KMS-11 (cell line): ENCODE measurements at regions not wholly inside any gene's neighbourhood (a gene's known extent, or its start where the extent isn't known, plus 50 kb on each side); places are given as distances from the start of the nearest gene placed in this dataset.
"Not testable (repeated sequence)": the region's sequence is repeated elsewhere in the genome, so short reads cannot be mapped to it uniquely, and the experiment has no call there.

ENCODE experiments used
- H2AFZ ChIP-seq: fragments of 200-600 bp; sonication (generic); 2 replicates; pipeline ENCODE4 v1.6.1; 2016; ENCODE audit warnings: antibody characterized with exemption, mixed run types, low read depth
- H3K27ac ChIP-seq: fragments of 200-600 bp; sonication (generic); 2 replicates; pipeline ENCODE4 v1.6.1; 2016; ENCODE audit warnings: mild to moderate bottlenecking, mixed run types
- H3K27me3 ChIP-seq: fragments of 200-600 bp; sonication (generic); 2 replicates; pipeline ENCODE4 v1.6.1; 2017; ENCODE audit warnings: mild to moderate bottlenecking, low read depth, mixed run types, moderate library complexity; ENCODE audit not compliant: insufficient read depth
- H3K36me3 ChIP-seq: fragments of 200-600 bp; sonication (generic); 2 replicates; pipeline ENCODE4 v1.6.1; 2017; ENCODE audit warnings: mild to moderate bottlenecking, mixed run types; ENCODE audit not compliant: insufficient read depth
- H3K4me1 ChIP-seq: fragments of 200-600 bp; sonication (generic); 2 replicates; pipeline ENCODE4 v1.6.1; 2016; ENCODE audit warnings: mild to moderate bottlenecking, low read depth, mixed run types; ENCODE audit not compliant: poor library complexity, severe bottlenecking
- H3K4me2 ChIP-seq: fragments of 200-600 bp; sonication (generic); 2 replicates; pipeline ENCODE4 v1.7.0; 2016; ENCODE audit warnings: mild to moderate bottlenecking, mixed run types
- H3K4me3 ChIP-seq: fragments of 200-600 bp; sonication (generic); IDR thresholded peaks from 2 replicates; pipeline ENCODE4 v1.6.1; 2017; ENCODE audit warnings: low read depth, low read length, mixed read lengths; ENCODE audit not compliant: insufficient read depth
- H3K79me2 ChIP-seq: fragments of 200-600 bp; sonication (generic); 2 replicates; pipeline ENCODE4 v1.6.1; 2016; ENCODE audit warnings: low read depth, mixed run types; ENCODE audit not compliant: insufficient read depth
- H3K9ac ChIP-seq: fragments of 200-600 bp; sonication (generic); 2 replicates; pipeline ENCODE4 v1.6.1; 2016; ENCODE audit warnings: mild to moderate bottlenecking, mixed run types
- H4K20me1 ChIP-seq: fragments of 200-600 bp; sonication (generic); 2 replicates; pipeline ENCODE4 v1.6.1; 2016; ENCODE audit warnings: mild to moderate bottlenecking, mixed run types; ENCODE audit not compliant: insufficient read depth
- CTCF ChIP-seq: fragments of 200-600 bp; sonication (generic); conservative IDR thresholded peaks from 2 replicates; pipeline ENCODE4 v1.6.1; 2017; ENCODE audit warnings: low read depth, mild to moderate bottlenecking, antibody characterized with exemption, low read length, moderate library complexity, mixed read lengths

GRCh38 chr9:63728287-63728686, 1556.7 kb downstream of the FOXD4L5 start:
- Histone ChIP-seq H3K27me3 (no peaks in the 10 kb centered on the region), H3K4me3 (no peak overlapping the region), H2AFZ (no peak overlapping the region), H3K27ac (no peak overlapping the region), H3K4me1 (no peaks in the 10 kb centered on the region), H3K4me2 (no peak overlapping the region), H3K36me3 (no peaks in the 10 kb centered on the region), H4K20me1 (no peaks in the 10 kb centered on the region), H3K9ac (no peak overlapping the region), H3K79me2 (no peaks in the 10 kb centered on the region)
- no peak for TF ChIP-seq CTCF

DNA sequence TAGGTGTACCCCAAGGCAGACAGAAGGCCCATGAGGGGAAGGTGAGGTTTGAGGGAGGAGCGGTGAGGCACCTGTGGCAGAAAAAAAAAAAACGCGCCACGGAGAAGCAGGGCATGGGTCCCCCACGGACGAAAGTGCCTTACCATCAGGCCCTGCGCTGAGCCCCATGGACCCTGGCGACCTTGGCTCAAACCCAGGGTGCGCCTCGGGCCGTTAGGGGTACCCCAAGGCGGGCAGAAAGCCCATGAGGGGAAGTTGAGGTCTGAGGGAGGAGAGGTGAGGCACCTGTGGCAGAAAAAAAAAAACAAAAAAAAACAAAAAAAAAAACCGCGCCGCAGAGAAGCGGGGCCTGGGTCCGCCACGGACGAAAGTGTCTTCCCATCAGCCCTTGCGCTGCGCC, 1576.7 kb downstream of the FOXD4L5 start:
- H3K9ac ChIP-seq, H3K79me2 ChIP-seq, H4K20me1 ChIP-seq, H3K4me1 ChIP-seq, H3K4me3 ChIP-seq, H3K36me3 ChIP-seq, H3K27me3 ChIP-seq, H3K4me2 ChIP-seq, H2AFZ ChIP-seq, H3K27ac ChIP-seq: not testable (repeated sequence)

DNA sequence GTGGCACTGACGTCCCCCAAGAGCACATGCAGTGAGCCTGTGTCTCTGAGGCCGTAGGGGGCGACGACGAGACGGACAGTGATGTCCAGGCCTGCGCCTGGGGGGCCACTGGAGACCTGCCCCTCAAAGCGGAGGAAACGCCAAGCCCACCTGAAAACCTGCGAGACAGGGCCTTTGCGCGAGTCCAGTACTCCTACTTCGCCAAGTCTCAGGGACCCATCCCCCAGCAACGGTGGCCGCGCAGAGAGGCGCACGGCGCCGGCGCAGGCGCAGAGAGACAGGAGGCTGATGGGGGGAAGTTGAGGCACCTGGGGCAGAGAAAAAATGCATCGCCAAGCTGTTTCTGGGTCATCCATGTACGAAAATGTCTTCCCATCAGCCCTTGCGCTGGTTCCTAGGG, 1580.6 kb downstream of the FOXD4L5 start:
- H3K9ac ChIP-seq, H4K20me1 ChIP-seq, H3K4me2 ChIP-seq, H3K79me2 ChIP-seq, H3K4me3 ChIP-seq, H3K4me1 ChIP-seq, H2AFZ ChIP-seq, H3K27me3 ChIP-seq, H3K36me3 ChIP-seq, H3K27ac ChIP-seq: not testable (repeated sequence)

DNA sequence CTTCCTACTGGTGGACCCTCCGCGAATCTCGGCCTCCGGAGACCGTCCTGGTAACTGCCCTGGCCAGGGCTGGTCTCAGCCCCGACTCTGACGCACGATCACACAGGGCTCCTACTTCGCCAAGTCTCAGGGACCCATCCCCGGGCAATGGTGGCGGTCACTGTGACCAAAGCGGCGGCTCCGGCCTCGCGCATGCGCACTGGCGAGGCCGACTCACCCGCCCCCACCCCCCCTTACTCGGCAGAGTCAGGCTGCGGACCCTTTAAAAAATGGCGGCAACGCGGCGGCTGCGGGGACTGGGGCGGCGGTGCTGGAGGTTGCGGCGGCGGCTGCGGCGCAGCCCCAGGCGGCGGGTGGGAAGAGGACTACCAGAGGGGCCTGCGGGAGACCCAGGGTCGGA, 1581.3 kb downstream of the FOXD4L5 start:
- not testable (repeated sequence) for H3K4me2 ChIP-seq, H3K36me3 ChIP-seq, H3K27me3 ChIP-seq, H3K79me2 ChIP-seq, H4K20me1 ChIP-seq, H3K4me3 ChIP-seq, H3K27ac ChIP-seq, H3K9ac ChIP-seq, H2AFZ ChIP-seq, H3K4me1 ChIP-seq

GRCh38 chr9:63703138-63703665, 1581.8 kb downstream of the FOXD4L5 start:
- H3K36me3 ChIP-seq, H3K9ac ChIP-seq, H3K4me3 ChIP-seq, H3K79me2 ChIP-seq, H3K4me2 ChIP-seq, H3K27me3 ChIP-seq, H3K4me1 ChIP-seq, H2AFZ ChIP-seq, H3K27ac ChIP-seq, H4K20me1 ChIP-seq: not testable (repeated sequence)
